Endothelial cell of umbilical vein (primary cell): ENCODE measurements at regions not wholly inside any gene's neighbourhood (a gene's known extent, or its start where the extent isn't known, plus 50 kb on each side); places are given as distances from the start of the nearest gene placed in this dataset.

Source experiments
- BruUV-seq: library from RNA; stranded (reverse); fragments of 400-500 nt; replicated peaks from 2 replicates; lab custom pipeline; 2021; lab: Mats Ljungman, UMichigan
- CTCF ChIA-PET: fragments of 300-600, 350-600 bp; sonication (Branson Sonifier 250); formaldehyde crosslinking; loops from one replicate; lab custom pipeline; 2021; ENCODE audit warnings: antibody characterized with exemption, inconsistent platforms; lab: Charles Lee
- POLR2A ChIA-PET: fragments of 300-600, 350-600 bp; sonication (Branson Sonifier 250); formaldehyde crosslinking; loops from one replicate; lab custom pipeline; 2021; ENCODE audit warnings: antibody characterized with exemption, inconsistent platforms; lab: Charles Lee
- DNase-seq: peaks from one replicate; pipeline ENCODE4 v3.0.0-alpha.2; 2011; ENCODE audit warnings: low read depth, low spot score
- FAIRE-seq: peaks from 2 replicates; lab custom pipeline; 2011; peaks lifted over from hg19 to GRCh38; lab: Jason Lieb, UNC
- H2AFZ ChIP-seq: 2 replicates; pipeline ENCODE4 v1.6.0; 2012; ENCODE audit warnings: low read depth, low read length, control low read depth, inconsistent platforms
- H3K27ac ChIP-seq: 2 replicates; pipeline ENCODE4 v1.5.1; 2011; ENCODE audit warnings: low read depth, mild to moderate bottlenecking, control low read depth, low read length, moderate library complexity; ENCODE audit not compliant: insufficient read depth
- H3K27me3 ChIP-seq, 2 experiments: 2 replicates each; pipeline versions ENCODE4 v1.6.0 to v1.6.1; 2011; ENCODE audit warnings: low read length in 2 of 2, mixed read lengths in 1 of 2; ENCODE audit not compliant: control insufficient read depth in 2 of 2, insufficient read depth in 2 of 2
- H3K36me3 ChIP-seq, 2 experiments: 2 replicates in 1 of 2; 3 replicates in 1 of 2; pipeline ENCODE4 v1.5.1; 2011; ENCODE audit warnings: low read length in 2 of 2, mild to moderate bottlenecking in 1 of 2, moderate library complexity in 1 of 2; ENCODE audit not compliant: control insufficient read depth in 2 of 2, insufficient read depth in 2 of 2; ENCODE audit errors: extremely low read depth in 1 of 2
- H3K4me1 ChIP-seq: 3 replicates; pipeline ENCODE4 v1.5.1; 2011; ENCODE audit warnings: mild to moderate bottlenecking, low read length; ENCODE audit not compliant: control insufficient read depth, insufficient read depth; ENCODE audit errors: extremely low read depth
- H3K4me2 ChIP-seq: 2 replicates; pipeline ENCODE4 v1.6.1; 2011; ENCODE audit warnings: low read length, control low read depth, mixed read lengths; ENCODE audit not compliant: insufficient read depth
- H3K4me3 ChIP-seq, 3 experiments: fragments of 200-600 bp in 1 of 3; sonication (generic), shearing (Covaris generic) in 1 of 3; replicated peaks in 1 of 3; 2 replicates each; pipeline ENCODE4 v1.5.1; 2011 to 2016; ENCODE audit warnings: control low read depth in 3 of 3, low read length in 3 of 3, mild to moderate bottlenecking in 2 of 3, inconsistent platforms in 1 of 3, low read depth in 1 of 3, moderate library complexity in 1 of 3; ENCODE audit not compliant: insufficient read depth in 1 of 3
- H3K79me2 ChIP-seq: 2 replicates; pipeline ENCODE4 v1.6.0; 2012; ENCODE audit warnings: low read length, inconsistent platforms; ENCODE audit not compliant: control insufficient read depth, insufficient read depth
- H3K9ac ChIP-seq: replicated peaks from 2 replicates; pipeline ENCODE3; 2011; ENCODE audit warnings: low read length, control low read depth; ENCODE audit not compliant: insufficient read depth; ENCODE audit errors: extremely low read depth
- H3K9me1 ChIP-seq: replicated peaks from 3 replicates; pipeline ENCODE4 v1.6.0; 2011; ENCODE audit warnings: mild to moderate bottlenecking, low read length; ENCODE audit not compliant: control insufficient read depth, insufficient read depth; ENCODE audit errors: extremely low read depth
- H3K9me3 ChIP-seq: replicated peaks from 2 replicates; pipeline ENCODE4 v1.5.1; 2012; ENCODE audit warnings: low read length, inconsistent platforms; ENCODE audit not compliant: control insufficient read depth, insufficient read depth
- H4K20me1 ChIP-seq: replicated peaks from 2 replicates; pipeline ENCODE3; 2011; ENCODE audit warnings: mild to moderate bottlenecking, low read length; ENCODE audit not compliant: control insufficient read depth, insufficient read depth; ENCODE audit errors: extremely low read depth
- EZH2 ChIP-seq: IDR thresholded peaks from 2 replicates; pipeline ENCODE4 v1.6.1; 2012; ENCODE audit warnings: borderline replicate concordance, low read depth, mild to moderate bottlenecking, moderate library complexity, low read length, inconsistent platforms; ENCODE audit not compliant: severe bottlenecking
- FOS ChIP-seq: IDR thresholded peaks from 2 replicates; pipeline ENCODE4 v1.6.1; 2011; ENCODE audit warnings: mild to moderate bottlenecking, low read length, moderate library complexity, borderline replicate concordance; ENCODE audit not compliant: insufficient read depth
- GATA2 ChIP-seq: IDR thresholded peaks from 2 replicates; pipeline ENCODE4 v1.7.0; 2011; ENCODE audit warnings: low read depth, mild to moderate bottlenecking, moderate library complexity, mixed read lengths, low read length; ENCODE audit not compliant: insufficient read length, insufficient read depth
- JUN ChIP-seq: IDR thresholded peaks from 2 replicates; pipeline ENCODE4 v1.6.1; 2011; ENCODE audit warnings: borderline replicate concordance, low read depth; ENCODE audit not compliant: insufficient read length, insufficient read depth
- MAX ChIP-seq: IDR thresholded peaks from 2 replicates; pipeline ENCODE4 v1.6.1; 2011; ENCODE audit not compliant: insufficient read depth, insufficient read length
- MYC ChIP-seq: IDR thresholded peaks from one replicate; pipeline ENCODE4 v1.6.1; 2011; ENCODE audit warnings: mild to moderate bottlenecking, low read depth, low read length
- POLR2A ChIP-seq: IDR thresholded peaks from 2 replicates; pipeline ENCODE4 v1.6.1; 2012; ENCODE audit warnings: low read depth, mild to moderate bottlenecking, control low read depth, low read length
- POLR2AphosphoS5 ChIP-seq: IDR thresholded peaks from 2 replicates; pipeline ENCODE4 v1.6.1; 2012; ENCODE audit warnings: low read depth, mild to moderate bottlenecking, control low read depth, low read length, moderate library complexity; ENCODE audit not compliant: insufficient read depth
- dilution Hi-C: fragments of 300-500 bp; cut with MboI; formaldehyde crosslinking; loops from one replicate; pipeline ENCODE4 v1.15.0; 2019; ENCODE audit warnings: low sequenced_read_pairs; ENCODE audit not compliant: extremely low pct_ligation_motif_present
- intact Hi-C: fragments of 100-400 bp; cut with micrococcal nuclease; formaldehyde crosslinking; loops from one replicate; pipeline ENCODE4 v1.10.0; 2022
- TF ChIP-seq, protein P1 (sequence below), 2 donors: IDR thresholded peaks; 1 replicate in 1 of 2; 2 replicates in 1 of 2; pipeline ENCODE4 v1.5.1; 2011; ENCODE audit warnings: low read length in 2 of 2, mild to moderate bottlenecking in 2 of 2, moderate library complexity in 2 of 2, control low read depth in 1 of 2, inconsistent platforms in 1 of 2, low read depth in 1 of 2; ENCODE audit not compliant: insufficient read depth in 1 of 2; ENCODE audit errors: extremely low read depth in 1 of 2

DNA sequence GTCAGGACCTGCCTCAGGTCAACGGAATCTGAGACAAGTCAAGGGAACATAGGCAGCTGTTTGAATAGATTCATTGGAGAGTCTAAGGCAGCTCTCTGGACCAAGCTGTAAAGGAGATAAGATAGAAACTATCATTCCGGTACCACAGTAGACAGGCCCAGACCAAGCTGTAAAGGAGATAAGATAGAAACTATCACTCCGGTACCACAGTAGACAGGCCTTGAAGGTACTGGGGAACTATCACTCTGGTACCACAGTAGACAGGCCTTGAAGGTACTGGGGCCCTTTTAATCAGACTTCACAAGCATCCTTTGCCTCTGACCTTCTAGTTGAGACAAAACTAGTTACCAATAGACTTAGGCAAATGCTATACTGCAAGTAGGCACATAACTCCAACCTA, 346.1 kb downstream of the DCDC2C start:
- CTCF ChIA-PET: interaction anchor here (0.5 kb wide), 1 partner anchor 650 kb away, joined by 3 read pairs; no protein-coding TSS in a partner anchor
- no peak for FAIRE-seq
- TF ChIP-seq POLR2A: no peak
- TF ChIP-seq MAX: no peak
- TF ChIP-seq, protein P1, sequence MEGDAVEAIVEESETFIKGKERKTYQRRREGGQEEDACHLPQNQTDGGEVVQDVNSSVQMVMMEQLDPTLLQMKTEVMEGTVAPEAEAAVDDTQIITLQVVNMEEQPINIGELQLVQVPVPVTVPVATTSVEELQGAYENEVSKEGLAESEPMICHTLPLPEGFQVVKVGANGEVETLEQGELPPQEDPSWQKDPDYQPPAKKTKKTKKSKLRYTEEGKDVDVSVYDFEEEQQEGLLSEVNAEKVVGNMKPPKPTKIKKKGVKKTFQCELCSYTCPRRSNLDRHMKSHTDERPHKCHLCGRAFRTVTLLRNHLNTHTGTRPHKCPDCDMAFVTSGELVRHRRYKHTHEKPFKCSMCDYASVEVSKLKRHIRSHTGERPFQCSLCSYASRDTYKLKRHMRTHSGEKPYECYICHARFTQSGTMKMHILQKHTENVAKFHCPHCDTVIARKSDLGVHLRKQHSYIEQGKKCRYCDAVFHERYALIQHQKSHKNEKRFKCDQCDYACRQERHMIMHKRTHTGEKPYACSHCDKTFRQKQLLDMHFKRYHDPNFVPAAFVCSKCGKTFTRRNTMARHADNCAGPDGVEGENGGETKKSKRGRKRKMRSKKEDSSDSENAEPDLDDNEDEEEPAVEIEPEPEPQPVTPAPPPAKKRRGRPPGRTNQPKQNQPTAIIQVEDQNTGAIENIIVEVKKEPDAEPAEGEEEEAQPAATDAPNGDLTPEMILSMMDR (IDR thresholded peaks at IDR 0.05; ENCODE audit: extremely low read depth in 1 of 2, insufficient read depth in 1 of 2, low read depth in 1 of 2, low read length in 2 of 2): no peak
- no peak for TF ChIP-seq FOS

DNA sequence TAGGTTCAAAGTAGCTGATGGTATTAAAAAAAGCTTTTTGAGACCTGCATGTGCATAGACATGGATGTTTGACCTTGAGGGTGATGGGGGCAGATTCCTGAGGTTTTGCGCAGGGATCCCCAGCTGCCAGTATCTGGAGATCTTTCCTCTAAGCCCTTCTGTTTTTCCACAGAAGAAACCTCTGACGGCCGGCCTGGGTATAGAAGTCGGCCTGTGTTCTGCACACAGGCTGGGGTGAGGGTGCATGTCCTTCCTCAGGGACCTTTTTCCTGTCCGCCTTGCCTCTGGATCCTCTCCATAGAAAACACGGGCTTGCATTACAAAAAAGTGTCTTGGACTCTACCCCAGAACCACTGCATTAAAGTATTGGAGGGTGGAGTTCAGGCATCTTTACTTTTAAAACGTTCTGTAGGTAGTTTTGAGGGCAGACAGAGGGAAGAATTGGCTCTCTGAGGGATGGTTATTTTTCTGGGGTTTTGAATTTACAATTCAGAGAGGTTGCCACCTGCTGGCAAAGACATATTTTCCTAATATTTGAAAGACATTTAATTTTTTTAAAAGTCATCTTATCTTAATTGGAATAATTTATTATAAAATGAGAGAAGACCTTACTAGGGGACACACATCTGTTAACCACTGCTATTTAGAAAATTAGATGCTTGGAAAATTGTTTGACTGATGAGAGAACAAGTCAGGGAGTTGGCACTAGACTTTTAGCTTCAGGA, 350.6 kb downstream of the DCDC2C start:
- no peaks in the 10 kb centered on the region for H3K9me3 ChIP-seq
- DNase-seq (peak; percentile 13), FAIRE-seq (no peak)
- dilution Hi-C loops (no loop called here), intact Hi-C loops (loop anchor here (1.0 to 10.0 kb wide), 3 partner anchors 95 to 711 kb away; no protein-coding TSS in a partner anchor)
- H3K4me3 ChIP-seq: no peak overlapping the region
- no peak overlapping the region for H3K27ac ChIP-seq
- TF ChIP-seq MYC: no peak
- no peak for TF ChIP-seq MAX
- TF ChIP-seq, protein P1 (IDR thresholded peaks at IDR 0.05; ENCODE audit: extremely low read depth in 1 of 2, insufficient read depth in 1 of 2, low read depth in 1 of 2, low read length in 2 of 2): no peak
- TF ChIP-seq GATA2: no peak
- no peak for TF ChIP-seq POLR2AphosphoS5
- TF ChIP-seq POLR2A: no peak
- no peak for TF ChIP-seq JUN
- no peak for TF ChIP-seq FOS
- no peak for TF ChIP-seq EZH2
- H3K4me2 ChIP-seq: no peak overlapping the region
- H3K79me2 ChIP-seq: no peaks in the 10 kb centered on the region
- no peaks in the 10 kb centered on the region for H3K27me3 ChIP-seq
- ChIA-PET CTCF (interaction anchor here (0.9 to 4.4 kb wide), 5 partner anchors 19 to 709 kb away, joined by 3 to 40 read pairs (median 6); no protein-coding TSS in a partner anchor), POLR2A (no interaction called here)
- H3K36me3 ChIP-seq: no peaks in the 10 kb centered on the region
- BruUV-seq: no TSS peak
- H4K20me1 ChIP-seq: no peaks in the 10 kb centered on the region
- no peak overlapping the region for H3K9ac ChIP-seq
- peak overlapping the region; percentile 47 for H2AFZ ChIP-seq
- H3K4me1 ChIP-seq: peaks cover 3% of the 10 kb centered on the region
- H3K9me1 ChIP-seq: no peaks in the 10 kb centered on the region

More for the DNA sequence above, 346.1 kb downstream of the DCDC2C start:
- H3K9me3 ChIP-seq: no peaks in the 10 kb centered on the region
- dilution Hi-C loops: no loop called here
- no peaks in the 10 kb centered on the region for H3K79me2 ChIP-seq
- BruUV-seq: no TSS peak
- no peaks in the 10 kb centered on the region for H3K9me1 ChIP-seq
- no peak overlapping the region for H3K4me2 ChIP-seq
- intact Hi-C loops: loop anchor here (5.0 kb wide), 1 partner anchor 453 kb away; no protein-coding TSS in a partner anchor
- no peak overlapping the region for H3K9ac ChIP-seq
- H4K20me1 ChIP-seq: no peaks in the 10 kb centered on the region
- H3K27ac ChIP-seq: no peak overlapping the region
- POLR2A ChIA-PET: no interaction called here
- no peaks in the 10 kb centered on the region for H3K36me3 ChIP-seq
- H2AFZ ChIP-seq: no peak overlapping the region
- H3K27me3 ChIP-seq: no peaks in the 10 kb centered on the region
- no peak for DNase-seq
- H3K4me1 ChIP-seq: peaks cover 19% of the 10 kb centered on the region
- no peak overlapping the region for H3K4me3 ChIP-seq
